ENCODE measurements at regions not wholly inside any gene's neighbourhood (a gene's known extent, or its start where the extent isn't known, plus 50 kb on each side); places are given as distances from the start of the nearest gene placed in this dataset.

- DNase-seq (ENCODE audit: low spot score) = no peak
- no peaks in the 10 kb centered on the region for H3K4me1 Mint-ChIP-seq (ENCODE audit: low read depth)
- no peak overlapping the region for H3K27ac Mint-ChIP-seq
- no peaks in the 10 kb centered on the region for H3K36me3 Mint-ChIP-seq (ENCODE audit: low read depth)
- H3K27me3 Mint-ChIP-seq (ENCODE audit: low read depth) = no peaks in the 10 kb centered on the region
- H3K9me3 Mint-ChIP-seq = peaks cover 17% of the 10 kb centered on the region
- no peak overlapping the region for H3K4me3 Mint-ChIP-seq
Observed at GRCh38 chr7:67451306-67451705, 454.7 kb downstream of the TYW1 start.

- Mint-ChIP-seq H3K4me3 (no peak overlapping the region), H3K27me3 (ENCODE audit: low read depth) (no peaks in the 10 kb centered on the region), H3K36me3 (ENCODE audit: low read depth) (no peaks in the 10 kb centered on the region), H3K9me3 (peaks cover 17% of the 10 kb centered on the region), H3K4me1 (ENCODE audit: low read depth) (no peaks in the 10 kb centered on the region), H3K27ac (no peak overlapping the region)
- no peak for DNase-seq (ENCODE audit: low spot score)
Observed at GRCh38 chr7:67452516-67453026, 455.9 kb downstream of the TYW1 start.

GRCh38 chr7:67453580-67454380 lies 457.1 kb downstream of the TYW1 start:
- Mint-ChIP-seq H3K27me3 (ENCODE audit: low read depth) (no peaks in the 10 kb centered on the region), H3K4me1 (ENCODE audit: low read depth) (no peaks in the 10 kb centered on the region), H3K4me3 (no peak overlapping the region)

GRCh38 chr7:67455508-67455907 lies 458.9 kb downstream of the TYW1 start:
- H3K4me1 Mint-ChIP-seq (ENCODE audit: low read depth) = no peaks in the 10 kb centered on the region

More at GRCh38 chr7:67453580-67454380, 457.1 kb downstream of the TYW1 start:
- Mint-ChIP-seq H3K9me3 (peaks cover 17% of the 10 kb centered on the region), H3K27ac (no peak overlapping the region), H3K36me3 (ENCODE audit: low read depth) (no peaks in the 10 kb centered on the region)
- no peak for DNase-seq (ENCODE audit: low spot score)

GRCh38 chr7:67462781-67463191 lies 466.2 kb downstream of the TYW1 start:
- peaks cover 12% of the 10 kb centered on the region for H3K9me3 Mint-ChIP-seq
- H3K4me1 Mint-ChIP-seq (ENCODE audit: low read depth) = no peaks in the 10 kb centered on the region
- H3K27me3 Mint-ChIP-seq (ENCODE audit: low read depth) = no peaks in the 10 kb centered on the region
- no peak overlapping the region for H3K27ac Mint-ChIP-seq
- DNase-seq (ENCODE audit: low spot score) = no peak
- no peak overlapping the region for H3K4me3 Mint-ChIP-seq
- no peaks in the 10 kb centered on the region for H3K36me3 Mint-ChIP-seq (ENCODE audit: low read depth)

More at GRCh38 chr7:67455508-67455907, 458.9 kb downstream of the TYW1 start:
- Mint-ChIP-seq H3K4me3 (no peak overlapping the region), H3K9me3 (peaks cover 17% of the 10 kb centered on the region), H3K36me3 (ENCODE audit: low read depth) (no peaks in the 10 kb centered on the region), H3K27ac (no peak overlapping the region), H3K27me3 (ENCODE audit: low read depth) (no peaks in the 10 kb centered on the region)
- DNase-seq (ENCODE audit: low spot score) = no peak

GRCh38 chr7:67463316-67463715 lies 466.7 kb downstream of the TYW1 start:
- no peak for DNase-seq (ENCODE audit: low spot score)
- Mint-ChIP-seq H3K4me3 (no peak overlapping the region), H3K27ac (no peak overlapping the region)

GRCh38 chr7:67463983-67464382 lies 467.4 kb downstream of the TYW1 start:
- DNase-seq (ENCODE audit: low spot score) = no peak
- no peak overlapping the region for H3K4me3 Mint-ChIP-seq
- H3K4me1 Mint-ChIP-seq (ENCODE audit: low read depth) = no peaks in the 10 kb centered on the region
- no peaks in the 10 kb centered on the region for H3K36me3 Mint-ChIP-seq (ENCODE audit: low read depth)
- peaks cover 20% of the 10 kb centered on the region for H3K9me3 Mint-ChIP-seq
- no peaks in the 10 kb centered on the region for H3K27me3 Mint-ChIP-seq (ENCODE audit: low read depth)
- no peak overlapping the region for H3K27ac Mint-ChIP-seq

More at GRCh38 chr7:67463316-67463715, 466.7 kb downstream of the TYW1 start:
- H3K9me3 Mint-ChIP-seq = peaks cover 15% of the 10 kb centered on the region
- H3K27me3 Mint-ChIP-seq (ENCODE audit: low read depth) = no peaks in the 10 kb centered on the region
- no peaks in the 10 kb centered on the region for H3K36me3 Mint-ChIP-seq (ENCODE audit: low read depth)
- no peaks in the 10 kb centered on the region for H3K4me1 Mint-ChIP-seq (ENCODE audit: low read depth)

GRCh38 chr7:67466109-67466508 lies 469.5 kb downstream of the TYW1 start:
- Mint-ChIP-seq H3K27ac (no peak overlapping the region), H3K27me3 (ENCODE audit: low read depth) (no peaks in the 10 kb centered on the region), H3K36me3 (ENCODE audit: low read depth) (no peaks in the 10 kb centered on the region), H3K9me3 (peaks cover 24% of the 10 kb centered on the region), H3K4me3 (no peak overlapping the region), H3K4me1 (ENCODE audit: low read depth) (no peaks in the 10 kb centered on the region)
- no peak for DNase-seq (ENCODE audit: low spot score)

- H3K9me3 Mint-ChIP-seq = peaks cover 20% of the 10 kb centered on the region
- H3K36me3 Mint-ChIP-seq (ENCODE audit: low read depth) = no peaks in the 10 kb centered on the region
- H3K27ac Mint-ChIP-seq = no peak overlapping the region
- no peak for DNase-seq (ENCODE audit: low spot score)
- H3K4me3 Mint-ChIP-seq = no peak overlapping the region
- no peaks in the 10 kb centered on the region for H3K27me3 Mint-ChIP-seq (ENCODE audit: low read depth)
- no peaks in the 10 kb centered on the region for H3K4me1 Mint-ChIP-seq (ENCODE audit: low read depth)
Observed at GRCh38 chr7:67470256-67470751, 473.7 kb downstream of the TYW1 start.

- Mint-ChIP-seq H3K4me1 (ENCODE audit: low read depth) (no peaks in the 10 kb centered on the region), H3K27ac (no peak overlapping the region), H3K9me3 (peaks cover 6% of the 10 kb centered on the region), H3K4me3 (no peak overlapping the region), H3K36me3 (ENCODE audit: low read depth) (no peaks in the 10 kb centered on the region), H3K27me3 (ENCODE audit: low read depth) (no peaks in the 10 kb centered on the region)
- no peak for DNase-seq (ENCODE audit: low spot score)
Observed at GRCh38 chr7:67475293-67475692, 478.7 kb downstream of the TYW1 start.

- H3K9me3 Mint-ChIP-seq = peaks cover 6% of the 10 kb centered on the region
- H3K4me1 Mint-ChIP-seq (ENCODE audit: low read depth) = no peaks in the 10 kb centered on the region
- H3K27ac Mint-ChIP-seq = no peak overlapping the region
- no peaks in the 10 kb centered on the region for H3K36me3 Mint-ChIP-seq (ENCODE audit: low read depth)
- no peaks in the 10 kb centered on the region for H3K27me3 Mint-ChIP-seq (ENCODE audit: low read depth)
- DNase-seq (ENCODE audit: low spot score) = no peak
- H3K4me3 Mint-ChIP-seq = no peak overlapping the region
Observed at GRCh38 chr7:67478066-67478465, 481.4 kb downstream of the TYW1 start.

- Mint-ChIP-seq H3K27ac (no peak overlapping the region), H3K9me3 (no peaks in the 10 kb centered on the region), H3K27me3 (ENCODE audit: low read depth) (no peaks in the 10 kb centered on the region), H3K36me3 (ENCODE audit: low read depth) (no peaks in the 10 kb centered on the region), H3K4me3 (no peak overlapping the region), H3K4me1 (ENCODE audit: low read depth) (no peaks in the 10 kb centered on the region)
- DNase-seq (ENCODE audit: low spot score) = no peak
Observed at GRCh38 chr7:67484244-67484751, 487.7 kb downstream of the TYW1 start.

- H3K27ac Mint-ChIP-seq = no peak overlapping the region
- H3K27me3 Mint-ChIP-seq (ENCODE audit: low read depth) = no peaks in the 10 kb centered on the region
- H3K4me3 Mint-ChIP-seq = no peak overlapping the region
- no peaks in the 10 kb centered on the region for H3K4me1 Mint-ChIP-seq (ENCODE audit: low read depth)
- no peak for DNase-seq (ENCODE audit: low spot score)
- no peaks in the 10 kb centered on the region for H3K36me3 Mint-ChIP-seq (ENCODE audit: low read depth)
- peaks cover 5% of the 10 kb centered on the region for H3K9me3 Mint-ChIP-seq
Observed at GRCh38 chr7:67486401-67486800, 489.8 kb downstream of the TYW1 start.

- H3K4me3 Mint-ChIP-seq = no peak overlapping the region
- H3K27me3 Mint-ChIP-seq (ENCODE audit: low read depth) = no peaks in the 10 kb centered on the region
- H3K4me1 Mint-ChIP-seq (ENCODE audit: low read depth) = no peaks in the 10 kb centered on the region
- no peak overlapping the region for H3K27ac Mint-ChIP-seq
- DNase-seq (ENCODE audit: low spot score) = no peak
- H3K9me3 Mint-ChIP-seq = peaks cover 5% of the 10 kb centered on the region
- no peaks in the 10 kb centered on the region for H3K36me3 Mint-ChIP-seq (ENCODE audit: low read depth)
Observed at GRCh38 chr7:67487316-67487715, 490.7 kb downstream of the TYW1 start.
